GM21360 (cell line): ENCODE measurements at regions not wholly inside any gene's neighbourhood (a gene's known extent, or its start where the extent isn't known, plus 50 kb on each side); places are given as distances from the start of the nearest gene placed in this dataset.
"Not testable (repeated sequence)": the region's sequence is repeated elsewhere in the genome, so short reads cannot be mapped to it uniquely, and the experiment has no call there.

ENCODE experiments used
- ATAC-seq: cut with Tn5 transposase; IDR thresholded peaks from one replicate; pipeline ENCODE4 v1.9.1; 2021; ENCODE audit warnings: mild to moderate bottlenecking, moderate library complexity; ENCODE audit not compliant: unreplicated experiment

GRCh38 chr5:153347611-153348010 is 142.9 kb upstream of the GRIA1 start:
- ATAC-seq = no peak

- no peak for ATAC-seq
These were observed 140.1 kb upstream of the GRIA1 start for GRCh38 chr5:153350175-153350883.

GRCh38 chr5:153352685-153353219 is 137.7 kb upstream of the GRIA1 start:
- ATAC-seq = peak; percentile 86

- no peak for ATAC-seq
These were observed 132.9 kb upstream of the GRIA1 start for GRCh38 chr5:153357493-153358112.

- ATAC-seq = peak; percentile 81
These were observed 132.0 kb upstream of the GRIA1 start for GRCh38 chr5:153358315-153358976.

- peak; percentile 35 for ATAC-seq
These were observed 129.6 kb upstream of the GRIA1 start for GRCh38 chr5:153360860-153361259.

- ATAC-seq = no peak
These were observed 128.6 kb upstream of the GRIA1 start for GRCh38 chr5:153361735-153362409.

- ATAC-seq = peak; percentile 75
These were observed 124.9 kb upstream of the GRIA1 start for GRCh38 chr5:153365547-153365946.

GRCh38 chr5:153367466-153367865 is 123.0 kb upstream of the GRIA1 start:
- ATAC-seq = no peak

GRCh38 chr5:153372425-153373129 is 117.9 kb upstream of the GRIA1 start:
- ATAC-seq = no peak

- ATAC-seq = no peak
These were observed 117.4 kb upstream of the GRIA1 start for GRCh38 chr5:153373130-153373498.

- ATAC-seq = not testable (repeated sequence)
These were observed 108.8 kb upstream of the GRIA1 start for GRCh38 chr5:153381630-153382029.

- no peak for ATAC-seq
These were observed 99.9 kb upstream of the GRIA1 start for GRCh38 chr5:153390569-153390968.

- no peak for ATAC-seq
These were observed 90.9 kb upstream of the GRIA1 start for GRCh38 chr5:153399595-153399994.

- no peak for ATAC-seq
These were observed 89.5 kb upstream of the GRIA1 start for GRCh38 chr5:153400931-153401330.

GRCh38 chr5:153402550-153402949 is 87.9 kb upstream of the GRIA1 start:
- no peak for ATAC-seq

- no peak for ATAC-seq
These were observed 87.0 kb upstream of the GRIA1 start for GRCh38 chr5:153403470-153403869.

GRCh38 chr5:153404747-153405146 is 85.7 kb upstream of the GRIA1 start:
- no peak for ATAC-seq

GRCh38 chr5:153421676-153422075 is 68.8 kb upstream of the GRIA1 start:
- no peak for ATAC-seq

GRCh38 chr5:153425914-153426313 is 64.6 kb upstream of the GRIA1 start:
- ATAC-seq = no peak
